GM19397 (cell line): ENCODE measurements at regions not wholly inside any gene's neighbourhood (a gene's known extent, or its start where the extent isn't known, plus 50 kb on each side); places are given as distances from the start of the nearest gene placed in this dataset.
A peak's percentile ranks its signal among the peaks of the same experiment; 100 is the strongest.
"Not testable (repeated sequence)": the region's sequence is repeated elsewhere in the genome, so short reads cannot be mapped to it uniquely, and the experiment has no call there.

Experiments used
- ATAC-seq: cut with Tn5 transposase; IDR thresholded peaks from one replicate; pipeline ENCODE4 v1.9.1; 2021; ENCODE audit warnings: mild to moderate bottlenecking, moderate library complexity; ENCODE audit not compliant: unreplicated experiment

- no peak for ATAC-seq
These were observed 714.9 kb downstream of the GRXCR1 start for GRCh38 chr4:43607400-43607799.

- ATAC-seq, result no peak
These were observed 715.4 kb downstream of the GRXCR1 start for GRCh38 chr4:43607827-43608461.

- ATAC-seq, result no peak
These were observed 726.7 kb downstream of the GRXCR1 start for GRCh38 chr4:43619219-43619618.

- not testable (repeated sequence) for ATAC-seq
These were observed 745.4 kb downstream of the GRXCR1 start for GRCh38 chr4:43637893-43638292.

GRCh38 chr4:43651991-43652390, 759.5 kb downstream of the GRXCR1 start:
- ATAC-seq, result no peak

GRCh38 chr4:43659547-43659946, 767.0 kb downstream of the GRXCR1 start:
- ATAC-seq, result not testable (repeated sequence)

GRCh38 chr4:43672265-43672885, 776.2 kb downstream of the KCTD8 start:
- not testable (repeated sequence) for ATAC-seq

- no peak for ATAC-seq
These were observed 768.2 kb downstream of the KCTD8 start for GRCh38 chr4:43680421-43680820.

- no peak for ATAC-seq
These were observed 766.1 kb downstream of the KCTD8 start for GRCh38 chr4:43682551-43682950.

- no peak for ATAC-seq
These were observed 758.5 kb downstream of the KCTD8 start for GRCh38 chr4:43690116-43690515.

- ATAC-seq, result no peak
These were observed 754.7 kb downstream of the KCTD8 start for GRCh38 chr4:43693876-43694275.

GRCh38 chr4:43709443-43709842, 739.2 kb downstream of the KCTD8 start:
- ATAC-seq, result no peak

GRCh38 chr4:43716721-43717395, 731.8 kb downstream of the KCTD8 start:
- no peak for ATAC-seq

GRCh38 chr4:43718369-43718768, 730.2 kb downstream of the KCTD8 start:
- no peak for ATAC-seq

- ATAC-seq, result no peak
These were observed 715.7 kb downstream of the KCTD8 start for GRCh38 chr4:43732829-43733426.

GRCh38 chr4:43742083-43742482, 706.5 kb downstream of the KCTD8 start:
- ATAC-seq, result no peak

- ATAC-seq, result no peak
These were observed 694.0 kb downstream of the KCTD8 start for GRCh38 chr4:43754566-43754965.

- ATAC-seq, result no peak
These were observed 691.5 kb downstream of the KCTD8 start for GRCh38 chr4:43757147-43757546.

- no peak for ATAC-seq
These were observed 689.8 kb downstream of the KCTD8 start for GRCh38 chr4:43758836-43759235.

- peak; percentile 55 for ATAC-seq
These were observed 685.5 kb downstream of the KCTD8 start for GRCh38 chr4:43763029-43763610.

GRCh38 chr4:43765514-43765913, 683.1 kb downstream of the KCTD8 start:
- ATAC-seq, result no peak
